ENCODE measurements at regions not wholly inside any gene's neighbourhood (a gene's known extent, or its start where the extent isn't known, plus 50 kb on each side); places are given as distances from the start of the nearest gene placed in this dataset.

DNA sequence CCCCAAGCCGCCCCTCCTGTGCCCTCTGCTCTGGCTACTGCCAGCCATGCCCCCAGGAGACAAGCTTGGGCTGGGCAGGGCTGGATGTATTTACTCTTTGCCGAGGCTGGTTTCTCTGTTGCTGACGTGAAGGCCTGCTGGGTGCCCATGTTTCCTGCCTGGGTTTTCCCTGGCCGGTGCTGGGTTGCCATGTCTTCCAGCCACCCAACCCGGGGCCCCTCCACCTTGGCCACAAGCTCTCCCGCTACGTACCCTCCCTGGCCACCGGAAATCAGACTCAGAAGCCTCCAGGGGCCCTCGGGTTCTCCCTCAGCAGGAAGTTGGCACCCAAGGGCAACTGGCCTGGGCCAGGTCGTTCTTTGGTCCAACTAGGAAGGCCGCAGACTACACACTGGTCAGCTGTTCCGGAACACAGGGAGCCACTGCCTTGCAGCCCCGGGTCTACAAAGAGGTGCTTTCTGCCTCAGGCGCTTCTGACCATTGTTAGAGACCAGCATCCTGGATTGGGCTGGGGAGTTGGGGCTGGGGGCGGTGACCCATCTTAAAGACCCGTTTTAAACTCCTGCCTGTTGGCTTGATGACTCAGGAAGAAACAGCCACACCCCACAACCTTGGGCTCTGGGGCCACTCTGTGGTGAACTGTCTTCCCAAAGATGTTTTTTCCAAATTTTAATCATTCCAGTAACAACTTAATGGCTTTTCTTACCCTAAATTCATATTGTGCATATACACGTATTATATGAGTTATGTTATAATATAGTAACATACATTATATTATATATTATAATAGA, 71.2 kb upstream of the RUNX3 start:
- no peak for DNase-seq

DNA sequence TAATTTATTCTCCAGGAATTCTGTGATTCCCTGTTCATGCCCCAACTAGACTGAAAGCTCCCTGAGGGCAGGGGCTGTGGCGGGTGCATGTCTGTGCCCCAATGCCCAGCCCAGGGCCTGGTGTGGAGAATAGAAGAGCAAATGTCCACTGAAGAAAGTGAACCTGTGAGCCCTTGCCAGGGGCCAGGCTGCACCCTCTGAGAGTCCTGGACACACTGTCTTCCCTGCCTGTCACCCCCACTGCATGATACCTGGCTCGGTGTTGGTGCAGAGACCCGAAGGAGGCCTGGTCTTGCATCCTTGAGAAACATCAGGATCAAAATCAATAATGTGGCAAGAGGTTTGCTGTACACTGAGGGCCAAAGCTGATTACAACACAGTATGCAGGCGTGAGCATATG, 69.8 kb upstream of the RUNX3 start:
- DNase-seq = no peak

DNA sequence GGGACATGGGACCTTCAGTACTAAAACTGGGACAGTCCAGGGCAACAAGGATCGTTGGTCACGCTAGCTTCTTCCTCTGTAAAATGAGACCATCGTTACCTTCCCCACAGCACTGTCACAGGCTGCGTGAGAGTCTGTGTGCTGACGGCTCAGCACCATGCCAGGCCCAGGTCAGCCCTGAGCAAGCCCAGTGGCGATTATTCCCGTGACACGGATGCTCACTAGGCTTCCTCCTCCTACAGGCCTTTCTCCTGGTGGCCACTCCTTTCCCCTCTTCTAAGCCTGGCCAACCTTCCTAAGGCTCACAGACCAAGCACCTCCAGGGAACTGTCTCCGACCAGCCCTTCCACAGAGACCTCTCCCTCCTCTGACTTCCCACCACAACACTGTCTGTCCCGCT, 69.3 kb upstream of the RUNX3 start:
- DNase-seq = no peak

DNA sequence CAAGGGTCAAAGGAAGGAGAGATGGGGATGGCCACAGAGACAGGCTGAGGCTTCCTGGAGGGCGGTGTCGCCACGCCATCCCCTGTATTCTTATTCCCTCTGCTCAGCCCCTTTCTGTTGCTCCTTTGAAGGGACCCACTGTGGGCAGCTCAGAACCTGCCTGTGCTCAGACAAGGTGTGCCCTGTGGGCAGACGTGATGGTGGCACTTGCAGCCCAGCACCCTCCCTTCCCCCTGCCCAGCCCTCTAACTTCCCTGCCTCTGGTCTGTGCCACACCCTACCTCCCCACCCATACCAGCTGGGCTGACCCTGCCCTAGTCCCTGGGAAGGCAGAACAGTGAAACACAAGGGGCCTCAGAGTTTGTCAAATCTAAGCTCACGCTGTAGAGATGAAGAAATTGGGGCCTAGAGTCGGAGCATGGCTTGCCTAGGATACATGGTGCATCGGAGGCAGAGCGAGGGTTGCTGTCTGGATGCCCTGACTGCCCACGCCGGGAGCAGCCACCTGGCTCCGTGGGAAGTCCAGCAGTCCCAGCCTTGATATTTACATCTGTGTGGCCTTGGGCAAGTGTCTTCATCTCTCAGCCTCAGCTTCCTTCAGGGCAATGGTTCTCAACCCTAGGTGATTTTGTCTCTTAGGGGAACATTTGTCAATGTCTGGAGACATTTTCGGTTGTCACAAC, 68.6 kb upstream of the RUNX3 start:
- DNase-seq = no peak

DNA sequence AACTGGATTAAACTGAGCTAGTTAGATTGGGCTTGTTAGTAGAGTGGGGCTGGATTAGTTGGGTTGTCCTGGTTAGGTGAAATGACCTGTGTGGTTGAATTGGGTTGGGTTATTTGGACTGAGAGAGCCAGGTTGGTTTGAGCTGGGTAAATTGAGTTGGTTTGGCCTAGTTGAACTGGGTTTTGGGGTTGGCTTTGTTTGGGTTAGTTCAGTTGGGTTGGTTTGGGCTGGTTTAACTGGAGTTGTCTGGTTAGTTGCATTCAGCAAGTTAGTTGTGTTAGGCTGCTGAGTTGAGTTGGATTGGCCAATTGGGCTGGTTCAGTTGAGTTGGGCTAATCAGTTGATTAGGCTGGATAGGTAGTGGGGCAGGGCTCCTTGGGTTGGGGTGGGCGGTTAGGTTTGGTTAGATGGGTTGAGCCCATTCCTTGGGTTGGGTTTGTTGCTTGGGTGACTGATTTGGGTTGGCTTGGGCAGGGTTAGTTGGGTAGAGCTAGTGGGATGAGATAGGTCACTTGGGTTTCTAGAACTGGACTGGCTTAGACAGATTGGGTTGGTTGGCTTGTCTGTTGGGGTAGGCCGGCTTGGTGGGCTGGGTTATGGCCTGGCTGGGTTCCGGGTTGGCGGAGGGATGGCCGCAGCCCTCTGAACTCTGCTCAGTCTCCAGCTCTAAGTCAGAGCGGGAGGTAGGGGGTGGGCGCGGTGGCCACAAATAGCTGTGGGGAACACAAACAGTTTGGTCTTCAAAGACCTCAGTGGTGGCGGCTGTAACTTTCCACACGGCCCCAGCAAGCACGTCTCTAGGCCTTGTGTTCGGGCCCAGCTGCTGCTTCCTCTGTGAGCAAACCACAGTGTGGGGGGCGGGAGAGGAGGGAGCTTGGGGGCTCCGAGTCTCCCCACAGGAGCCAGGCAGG, 67.2 kb upstream of the RUNX3 start:
- DNase-seq = no peak

DNA sequence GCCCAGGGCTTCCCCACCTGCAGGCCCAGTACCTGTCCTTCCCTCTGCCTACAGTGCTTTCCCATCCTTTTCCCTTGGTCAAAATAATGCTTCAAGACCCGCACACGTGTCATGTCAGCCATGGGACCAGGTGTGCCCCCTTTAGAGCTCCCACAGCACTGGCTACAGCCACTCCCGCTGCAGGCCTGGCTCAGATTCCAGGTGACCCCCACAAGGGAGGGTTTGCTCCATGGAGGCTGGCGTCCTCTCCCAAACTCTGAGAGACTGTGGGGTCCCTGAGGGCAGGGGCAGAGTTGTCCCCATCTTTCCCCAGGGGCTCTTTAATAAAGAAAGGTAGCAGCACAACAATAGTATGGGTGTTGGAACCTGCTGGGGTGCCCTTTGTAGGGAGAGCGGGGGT, 66.4 kb upstream of the RUNX3 start:
- DNase-seq = no peak

DNA sequence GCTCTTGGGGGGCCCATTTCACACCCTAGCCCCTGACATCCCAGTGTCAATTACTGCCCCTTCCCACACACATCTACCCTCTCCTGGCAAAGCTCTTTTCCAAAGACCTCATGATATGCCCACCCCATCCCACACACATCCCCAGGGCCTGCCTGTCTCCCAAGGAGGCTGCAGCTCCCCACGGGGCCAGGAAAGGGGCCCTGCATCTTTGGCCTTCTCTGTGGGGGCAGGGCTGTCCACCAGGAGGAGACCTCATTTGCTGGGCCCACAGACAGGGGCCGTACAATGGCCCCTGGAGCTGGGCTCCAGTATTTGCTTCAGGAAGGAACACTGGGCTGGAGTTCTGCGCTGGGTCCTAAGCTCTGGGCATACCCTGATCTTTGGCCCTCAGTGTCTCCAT, 65.6 kb upstream of the RUNX3 start:
- DNase-seq = no peak

DNA sequence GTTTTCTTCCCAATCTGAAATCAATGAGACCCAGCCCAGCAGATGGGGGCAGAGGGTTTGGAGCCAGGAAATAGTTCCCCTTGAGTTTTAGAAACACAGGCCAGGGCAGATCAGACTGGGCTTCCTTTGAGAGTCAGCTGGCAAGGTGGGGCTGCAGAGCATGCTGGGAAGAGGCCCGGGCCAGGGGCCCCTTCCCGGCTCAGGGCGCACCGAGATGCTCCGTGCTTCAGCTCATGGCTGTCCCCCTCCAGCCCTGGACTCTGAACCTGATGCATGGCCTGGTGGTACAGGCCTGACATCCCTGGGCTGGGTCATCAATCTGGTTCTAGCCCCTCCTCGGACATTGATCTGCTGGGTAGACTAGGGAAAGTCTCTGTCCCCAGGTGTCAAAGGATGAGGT, 65.1 kb upstream of the RUNX3 start:
- DNase-seq = no peak

DNA sequence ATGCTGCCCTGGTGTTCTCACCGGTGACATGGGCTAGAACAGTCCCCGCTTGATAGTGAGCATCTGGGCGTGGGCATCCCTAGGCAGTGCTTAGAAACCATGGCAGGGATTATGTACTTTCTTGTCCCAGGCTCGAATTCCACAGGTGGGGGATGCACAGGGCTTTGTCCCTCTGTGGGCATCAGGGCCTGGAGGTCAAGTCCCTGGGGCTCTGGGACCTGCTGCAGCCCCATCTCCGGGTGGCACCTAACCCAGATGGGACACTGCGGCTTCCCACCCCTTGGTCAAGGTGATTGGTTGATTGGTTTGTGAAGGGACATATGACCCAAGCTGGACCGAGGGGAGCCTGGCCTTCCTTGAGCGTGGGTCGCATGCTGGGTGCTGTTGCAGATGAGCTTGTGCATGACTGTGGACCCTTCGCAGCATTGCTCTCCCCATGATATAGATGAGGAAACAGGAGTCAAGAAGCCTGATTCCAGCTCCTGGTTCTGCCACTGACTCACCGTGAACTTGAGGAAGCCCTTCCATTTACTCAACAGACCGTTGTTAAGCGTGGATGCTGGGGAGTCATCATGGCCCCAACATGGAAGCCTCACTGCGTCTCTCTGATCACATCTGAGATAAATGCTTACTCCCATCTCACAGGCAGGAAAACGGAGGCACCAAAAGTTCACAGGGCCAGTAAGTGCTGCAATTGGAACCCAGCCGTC, 64.0 kb upstream of the RUNX3 start:
- DNase-seq = no peak

DNA sequence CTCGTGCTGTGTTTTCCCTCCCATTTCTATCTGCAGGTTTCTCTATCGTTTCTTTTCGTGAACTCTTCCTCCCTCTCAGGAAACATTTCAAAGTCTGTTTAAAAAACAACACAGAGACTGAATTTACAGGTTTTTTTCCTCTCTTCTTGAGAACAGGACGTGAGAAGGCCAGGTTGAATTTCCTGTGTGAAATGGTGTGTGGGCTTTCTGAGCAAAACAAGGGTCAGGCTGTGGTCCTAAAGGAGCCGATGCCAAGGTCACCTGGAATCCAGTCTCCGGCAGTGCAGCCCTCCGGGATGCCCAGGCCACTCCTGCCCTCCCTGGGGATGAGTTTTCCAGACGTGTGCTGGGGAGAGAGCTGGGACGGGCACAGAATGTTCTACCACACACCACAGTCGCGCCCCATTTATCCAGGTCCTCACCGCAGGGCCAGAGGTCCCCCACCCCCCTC, 62.7 kb upstream of the RUNX3 start:
- no peak for DNase-seq

DNA sequence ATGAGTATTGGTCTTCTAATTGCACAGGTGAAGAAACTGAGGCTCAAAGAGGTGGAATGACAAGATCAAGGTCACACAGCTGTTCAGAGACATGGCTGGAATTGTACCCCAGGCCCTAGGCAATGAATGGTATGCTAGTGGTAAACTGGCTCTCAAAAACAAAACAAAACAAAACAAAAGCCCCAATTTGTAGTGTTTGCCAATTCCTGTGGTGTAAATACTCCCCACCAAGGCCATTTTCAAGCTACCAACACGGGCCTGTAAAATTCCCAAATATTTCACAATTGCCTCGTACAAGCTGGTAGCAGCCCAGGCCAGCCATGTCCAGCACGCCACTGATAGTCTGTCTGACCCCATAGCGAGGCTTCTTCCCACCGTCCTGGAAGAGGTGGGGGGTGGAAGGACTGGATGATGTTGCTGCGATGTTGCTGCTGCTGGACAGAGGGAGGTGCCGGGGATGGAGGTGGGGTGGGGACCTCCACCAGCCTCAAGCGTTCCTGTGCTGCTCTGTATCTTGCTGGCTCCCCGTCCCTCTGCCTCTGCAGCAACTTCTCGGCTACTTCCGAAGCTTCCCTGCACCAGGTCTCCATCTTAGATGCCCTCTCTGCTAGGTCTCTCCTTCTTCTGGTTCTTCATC, 62.2 kb upstream of the RUNX3 start:
- no peak for DNase-seq

DNA sequence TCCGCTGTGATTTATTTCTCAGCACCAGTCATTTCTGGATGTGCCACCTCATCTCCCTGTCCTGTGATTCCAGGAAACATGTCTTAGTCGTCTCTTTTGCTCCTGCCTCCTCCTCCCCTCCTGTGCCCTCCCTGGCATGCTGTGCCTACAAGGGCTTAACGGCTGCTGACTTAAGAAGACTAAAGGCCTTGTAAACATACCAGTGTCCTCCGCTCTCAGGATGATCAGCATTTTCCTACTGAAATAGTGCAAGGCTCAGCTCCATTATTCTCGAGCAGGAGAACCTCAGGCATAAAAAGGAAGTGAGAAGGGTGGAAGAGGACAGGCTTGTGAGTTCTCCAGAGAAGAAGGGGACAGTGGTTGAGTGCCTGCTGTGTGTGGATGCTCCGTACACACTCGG, 61.6 kb upstream of the RUNX3 start:
- no peak for DNase-seq

DNA sequence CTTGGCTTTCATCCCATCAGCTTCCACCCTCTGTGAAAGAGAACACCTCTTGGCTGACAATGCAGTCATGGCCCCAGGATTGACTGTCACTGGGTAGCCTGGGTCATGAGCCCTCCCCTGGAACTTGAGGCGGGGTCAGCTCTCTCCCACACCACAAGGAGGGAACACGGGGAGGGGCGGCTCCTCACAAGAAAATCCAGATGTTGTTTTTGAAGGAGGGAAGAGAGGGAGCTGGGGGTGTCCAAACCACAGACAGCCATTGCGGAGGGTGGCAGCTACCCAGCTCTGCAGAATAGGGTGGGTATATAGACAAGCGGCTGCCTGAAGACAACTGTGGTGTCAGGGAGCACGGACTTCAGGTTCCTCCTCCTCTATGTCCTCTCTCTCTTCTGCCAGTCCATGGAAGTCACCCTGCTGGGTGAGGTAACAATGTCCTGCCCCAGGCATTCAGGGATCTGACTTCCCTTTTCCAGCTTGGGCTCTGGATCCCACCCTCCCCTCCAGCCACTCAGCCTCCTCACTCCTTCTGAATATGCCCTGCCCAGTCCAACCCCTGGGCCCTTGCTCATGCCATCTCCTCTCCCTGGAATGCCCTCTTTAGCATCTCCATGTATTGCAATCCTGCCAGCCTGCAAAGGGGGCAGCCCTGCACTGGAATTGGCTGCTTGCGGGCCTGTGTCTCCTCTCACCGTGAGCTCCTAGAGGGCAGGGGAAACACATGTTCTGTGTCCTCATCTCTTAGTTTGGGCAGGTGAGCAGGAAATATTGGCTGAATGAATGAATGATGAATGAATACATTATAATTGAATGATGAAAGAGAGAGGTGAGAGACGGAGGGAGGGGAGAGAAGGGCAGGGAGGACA, 60.9 kb upstream of the RUNX3 start:
- DNase-seq = no peak

DNA sequence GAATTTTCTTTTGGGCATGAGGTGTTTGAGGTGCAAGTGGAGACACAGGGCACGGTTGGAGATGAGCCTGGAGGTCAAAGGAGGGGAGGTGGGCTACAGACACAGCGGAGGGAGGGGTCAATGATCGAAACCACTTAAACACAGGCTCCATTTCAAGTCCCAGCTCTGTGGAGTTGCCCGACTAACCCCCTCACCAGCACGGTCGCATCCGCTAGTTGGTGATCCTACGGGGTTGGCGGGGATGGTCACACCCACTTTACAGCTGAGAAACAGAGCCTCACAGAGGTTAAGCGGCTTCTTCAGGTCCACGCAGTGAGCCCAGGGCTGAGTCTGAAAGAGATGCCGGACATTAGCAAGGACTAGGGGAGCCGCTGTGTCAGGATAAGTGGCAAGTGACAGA, 60.1 kb upstream of the RUNX3 start:
- DNase-seq = no peak

DNA sequence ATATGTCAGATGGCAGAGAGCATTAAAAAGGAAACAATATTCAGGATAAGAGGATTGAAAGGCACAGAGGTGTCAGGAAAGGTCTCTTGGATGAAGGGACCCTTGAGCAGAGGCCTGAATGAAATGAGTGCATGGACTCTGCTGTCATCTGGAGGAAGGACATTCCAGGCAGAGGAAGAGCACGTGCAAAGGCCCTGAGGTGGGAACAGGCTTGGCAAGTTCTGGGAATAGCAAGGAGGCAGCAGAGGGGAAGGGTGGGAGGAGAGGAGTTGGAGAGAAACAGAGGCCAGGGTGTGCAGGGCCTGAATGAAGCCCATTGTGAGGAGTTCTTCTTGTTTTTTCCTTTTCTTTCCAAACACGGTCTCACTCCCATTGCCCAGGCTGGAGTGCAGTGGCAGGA, 59.0 kb upstream of the RUNX3 start:
- no peak for DNase-seq

DNA sequence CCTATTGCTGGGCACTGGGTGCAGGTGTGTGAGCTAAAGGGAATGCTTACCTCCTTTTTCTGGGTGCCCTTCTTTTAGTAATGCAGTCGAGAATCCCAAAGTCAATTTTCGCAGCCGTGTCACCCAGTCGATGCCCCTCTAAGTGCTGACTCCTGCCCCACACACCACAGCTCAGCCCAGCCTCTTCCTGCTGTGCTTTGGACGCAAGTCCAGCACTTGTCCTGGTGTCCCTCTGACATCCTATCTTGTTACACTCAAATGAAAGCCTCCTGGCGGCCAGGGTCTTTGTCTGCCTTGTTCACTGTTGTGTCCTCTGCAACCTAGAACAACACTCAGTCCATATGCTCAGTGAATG, 58.5 kb upstream of the RUNX3 start:
- no peak for DNase-seq

DNA sequence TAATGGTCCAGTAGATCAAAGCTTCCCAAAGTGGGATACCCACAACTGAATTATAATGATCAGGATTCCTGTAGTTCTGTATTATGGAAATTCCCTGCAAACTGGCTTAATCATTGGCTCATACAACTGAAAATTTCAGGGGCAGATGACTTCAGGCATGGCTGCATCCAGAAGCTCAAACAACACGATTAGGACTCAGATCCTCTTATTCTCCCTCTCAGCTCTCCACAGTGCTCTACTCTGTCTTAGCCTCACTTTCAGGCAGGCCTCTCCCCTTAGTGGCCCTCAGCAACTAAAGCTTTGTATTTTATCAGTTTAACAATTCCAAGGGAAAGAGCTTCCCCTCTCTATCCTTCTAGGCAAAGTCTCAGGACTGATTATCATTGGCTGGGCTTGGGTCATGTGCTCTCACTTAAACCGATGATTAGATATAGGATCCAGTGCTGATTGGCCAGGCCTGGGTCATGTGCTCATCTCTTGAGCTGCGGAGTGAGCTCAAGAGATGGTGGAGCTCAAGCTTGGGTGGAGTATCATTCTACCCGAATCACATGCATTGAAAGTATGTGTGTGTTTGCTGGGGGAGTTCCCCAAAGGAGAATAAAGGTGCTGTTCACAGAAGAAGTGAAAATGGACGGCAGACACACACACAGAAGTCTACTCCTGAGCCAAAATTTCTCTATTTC, 57.9 kb upstream of the RUNX3 start:
- no peak for DNase-seq

DNA sequence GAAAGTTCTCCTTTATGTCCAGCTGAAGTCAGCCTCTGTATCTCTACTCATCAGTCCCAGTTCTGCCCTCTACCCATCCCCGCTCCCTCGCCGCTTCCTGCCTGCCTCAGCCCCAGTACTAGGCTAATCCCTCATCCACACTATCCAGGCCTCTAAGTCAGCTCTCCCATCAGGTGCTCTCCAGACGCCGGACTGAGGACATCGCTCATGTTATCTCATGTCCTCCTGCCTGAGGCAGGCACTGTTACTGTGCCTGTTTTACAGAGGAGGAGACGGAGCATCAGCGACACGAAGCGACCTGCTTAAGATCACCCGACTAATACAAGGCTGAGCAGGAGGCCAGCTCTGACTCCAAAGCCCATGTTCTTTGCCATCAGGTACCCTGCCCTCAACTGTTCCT, 57.3 kb upstream of the RUNX3 start:
- DNase-seq = no peak

DNA sequence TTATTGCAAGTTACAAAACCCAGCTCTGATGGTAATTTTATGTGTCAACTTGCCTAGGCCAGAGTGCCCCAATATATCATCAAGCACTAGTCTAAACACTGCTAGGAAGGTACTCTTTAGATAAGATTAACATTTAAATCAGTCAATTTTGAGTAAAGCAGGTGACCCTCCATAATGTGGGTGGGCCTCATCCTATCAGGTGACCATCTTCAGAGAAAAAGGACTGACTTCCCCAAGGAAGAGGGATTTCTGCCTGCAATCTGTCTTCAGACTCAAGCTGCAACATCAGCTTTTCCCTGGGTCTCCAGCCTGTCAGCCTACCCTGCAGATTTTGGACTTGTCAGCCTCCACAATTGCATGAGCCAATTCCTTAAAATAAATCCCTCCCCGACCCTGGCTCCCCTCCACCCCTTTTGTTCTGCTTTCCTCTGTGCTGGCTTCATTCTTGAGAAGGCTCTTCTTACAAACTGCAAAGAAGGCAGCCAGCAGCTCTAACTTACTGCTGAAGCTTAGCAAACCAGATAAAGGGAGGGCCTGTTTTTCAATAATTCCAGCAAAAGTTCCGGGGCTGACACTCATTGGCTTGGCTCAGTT, 56.4 kb upstream of the RUNX3 start:
- DNase-seq = peak; percentile 89

DNA sequence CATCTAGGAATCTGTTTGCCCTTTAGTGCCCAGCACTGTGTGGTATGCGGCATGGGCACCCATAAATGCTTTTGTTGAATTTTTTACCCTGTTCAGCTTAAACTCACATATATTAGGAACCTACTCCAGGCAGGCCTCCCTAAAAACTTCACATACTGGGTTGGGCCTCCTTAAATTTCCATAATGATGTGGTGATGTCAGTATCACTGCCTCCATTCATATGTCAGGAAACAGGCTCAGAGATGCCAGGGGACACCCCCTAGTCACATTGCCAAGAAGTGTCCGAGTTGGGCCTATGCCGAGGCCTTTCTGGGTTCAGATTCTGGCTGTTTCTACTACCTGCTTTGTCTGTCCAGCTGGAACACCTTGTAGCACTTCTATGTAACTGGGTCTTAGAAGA, 55.7 kb upstream of the RUNX3 start:
- peak; percentile 6 for DNase-seq
